ENCODE measurements at regions not wholly inside any gene's neighbourhood (a gene's known extent, or its start where the extent isn't known, plus 50 kb on each side); places are given as distances from the start of the nearest gene placed in this dataset.

DNA sequence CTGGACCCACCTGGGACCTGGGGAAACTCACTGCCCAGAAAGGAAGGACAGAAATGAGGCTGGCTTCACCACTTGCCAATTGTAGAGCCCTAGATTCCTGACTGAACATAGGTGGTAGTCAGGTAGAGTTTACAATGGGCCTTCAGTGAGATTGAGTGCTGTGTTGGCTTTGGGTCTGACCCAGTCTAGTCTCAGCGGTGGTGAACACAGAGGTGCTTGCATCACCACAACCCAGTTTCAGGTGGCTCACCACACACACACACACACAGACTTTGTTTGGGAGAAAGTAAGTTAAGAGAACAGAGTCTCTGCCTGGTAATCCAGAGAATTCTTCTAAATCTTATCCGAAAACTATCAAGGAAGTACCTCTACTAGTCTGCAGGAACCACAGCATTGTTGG lies 266.1 kb upstream of the EPHA7 start:
- TF ChIP-seq TP53 (CRISPR knock-in tag; IDR thresholded peaks at IDR 0.05) = no peak
- TF ChIP-seq, protein P1, sequence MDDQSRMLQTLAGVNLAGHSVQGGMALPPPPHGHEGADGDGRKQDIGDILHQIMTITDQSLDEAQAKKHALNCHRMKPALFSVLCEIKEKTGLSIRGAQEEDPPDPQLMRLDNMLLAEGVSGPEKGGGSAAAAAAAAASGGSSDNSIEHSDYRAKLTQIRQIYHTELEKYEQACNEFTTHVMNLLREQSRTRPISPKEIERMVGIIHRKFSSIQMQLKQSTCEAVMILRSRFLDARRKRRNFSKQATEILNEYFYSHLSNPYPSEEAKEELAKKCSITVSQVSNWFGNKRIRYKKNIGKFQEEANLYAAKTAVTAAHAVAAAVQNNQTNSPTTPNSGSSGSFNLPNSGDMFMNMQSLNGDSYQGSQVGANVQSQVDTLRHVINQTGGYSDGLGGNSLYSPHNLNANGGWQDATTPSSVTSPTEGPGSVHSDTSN (IDR thresholded peaks at IDR 0.05) = no peak
- TF ChIP-seq, protein P2, sequence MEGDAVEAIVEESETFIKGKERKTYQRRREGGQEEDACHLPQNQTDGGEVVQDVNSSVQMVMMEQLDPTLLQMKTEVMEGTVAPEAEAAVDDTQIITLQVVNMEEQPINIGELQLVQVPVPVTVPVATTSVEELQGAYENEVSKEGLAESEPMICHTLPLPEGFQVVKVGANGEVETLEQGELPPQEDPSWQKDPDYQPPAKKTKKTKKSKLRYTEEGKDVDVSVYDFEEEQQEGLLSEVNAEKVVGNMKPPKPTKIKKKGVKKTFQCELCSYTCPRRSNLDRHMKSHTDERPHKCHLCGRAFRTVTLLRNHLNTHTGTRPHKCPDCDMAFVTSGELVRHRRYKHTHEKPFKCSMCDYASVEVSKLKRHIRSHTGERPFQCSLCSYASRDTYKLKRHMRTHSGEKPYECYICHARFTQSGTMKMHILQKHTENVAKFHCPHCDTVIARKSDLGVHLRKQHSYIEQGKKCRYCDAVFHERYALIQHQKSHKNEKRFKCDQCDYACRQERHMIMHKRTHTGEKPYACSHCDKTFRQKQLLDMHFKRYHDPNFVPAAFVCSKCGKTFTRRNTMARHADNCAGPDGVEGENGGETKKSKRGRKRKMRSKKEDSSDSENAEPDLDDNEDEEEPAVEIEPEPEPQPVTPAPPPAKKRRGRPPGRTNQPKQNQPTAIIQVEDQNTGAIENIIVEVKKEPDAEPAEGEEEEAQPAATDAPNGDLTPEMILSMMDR (IDR thresholded peaks at IDR 0.05) = no peak
- TF ChIP-seq NFE2L2 (conservative IDR thresholded peaks at IDR 0.05; ENCODE audit: low read length) = no peak
- no peak for TF ChIP-seq POLR2A (IDR thresholded peaks at IDR 0.05; ENCODE audit: low read length)
- TF ChIP-seq, protein P3, sequence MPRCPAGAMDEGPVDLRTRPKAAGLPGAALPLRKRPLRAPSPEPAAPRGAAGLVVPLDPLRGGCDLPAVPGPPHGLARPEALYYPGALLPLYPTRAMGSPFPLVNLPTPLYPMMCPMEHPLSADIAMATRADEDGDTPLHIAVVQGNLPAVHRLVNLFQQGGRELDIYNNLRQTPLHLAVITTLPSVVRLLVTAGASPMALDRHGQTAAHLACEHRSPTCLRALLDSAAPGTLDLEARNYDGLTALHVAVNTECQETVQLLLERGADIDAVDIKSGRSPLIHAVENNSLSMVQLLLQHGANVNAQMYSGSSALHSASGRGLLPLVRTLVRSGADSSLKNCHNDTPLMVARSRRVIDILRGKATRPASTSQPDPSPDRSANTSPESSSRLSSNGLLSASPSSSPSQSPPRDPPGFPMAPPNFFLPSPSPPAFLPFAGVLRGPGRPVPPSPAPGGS (IDR thresholded peaks at IDR 0.05) = no peak
- TF ChIP-seq, protein P4, sequence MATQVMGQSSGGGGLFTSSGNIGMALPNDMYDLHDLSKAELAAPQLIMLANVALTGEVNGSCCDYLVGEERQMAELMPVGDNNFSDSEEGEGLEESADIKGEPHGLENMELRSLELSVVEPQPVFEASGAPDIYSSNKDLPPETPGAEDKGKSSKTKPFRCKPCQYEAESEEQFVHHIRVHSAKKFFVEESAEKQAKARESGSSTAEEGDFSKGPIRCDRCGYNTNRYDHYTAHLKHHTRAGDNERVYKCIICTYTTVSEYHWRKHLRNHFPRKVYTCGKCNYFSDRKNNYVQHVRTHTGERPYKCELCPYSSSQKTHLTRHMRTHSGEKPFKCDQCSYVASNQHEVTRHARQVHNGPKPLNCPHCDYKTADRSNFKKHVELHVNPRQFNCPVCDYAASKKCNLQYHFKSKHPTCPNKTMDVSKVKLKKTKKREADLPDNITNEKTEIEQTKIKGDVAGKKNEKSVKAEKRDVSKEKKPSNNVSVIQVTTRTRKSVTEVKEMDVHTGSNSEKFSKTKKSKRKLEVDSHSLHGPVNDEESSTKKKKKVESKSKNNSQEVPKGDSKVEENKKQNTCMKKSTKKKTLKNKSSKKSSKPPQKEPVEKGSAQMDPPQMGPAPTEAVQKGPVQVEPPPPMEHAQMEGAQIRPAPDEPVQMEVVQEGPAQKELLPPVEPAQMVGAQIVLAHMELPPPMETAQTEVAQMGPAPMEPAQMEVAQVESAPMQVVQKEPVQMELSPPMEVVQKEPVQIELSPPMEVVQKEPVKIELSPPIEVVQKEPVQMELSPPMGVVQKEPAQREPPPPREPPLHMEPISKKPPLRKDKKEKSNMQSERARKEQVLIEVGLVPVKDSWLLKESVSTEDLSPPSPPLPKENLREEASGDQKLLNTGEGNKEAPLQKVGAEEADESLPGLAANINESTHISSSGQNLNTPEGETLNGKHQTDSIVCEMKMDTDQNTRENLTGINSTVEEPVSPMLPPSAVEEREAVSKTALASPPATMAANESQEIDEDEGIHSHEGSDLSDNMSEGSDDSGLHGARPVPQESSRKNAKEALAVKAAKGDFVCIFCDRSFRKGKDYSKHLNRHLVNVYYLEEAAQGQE (IDR thresholded peaks at IDR 0.05) = no peak
- TF ChIP-seq EHMT2 (IDR thresholded peaks at IDR 0.05; ENCODE audit: low read depth) = no peak
- TF ChIP-seq KDM5A (IDR thresholded peaks at IDR 0.05) = no peak
- no peak for TF ChIP-seq RAD21 (conservative IDR thresholded peaks at IDR 0.05 in 1 of 2, IDR thresholded peaks at IDR 0.05 in 1 of 2)
- no peak for TF ChIP-seq EP300 (IDR thresholded peaks at IDR 0.05)
- no peak for TF ChIP-seq NPAS2 (CRISPR knock-in tag; IDR thresholded peaks at IDR 0.05; ENCODE audit: borderline replicate concordance)
- TF ChIP-seq ZSCAN20 (CRISPR knock-in tag; IDR thresholded peaks at IDR 0.05) = no peak

Data from A549 (cell line).